Kidney epithelial cell (primary cell): ENCODE measurements at regions not wholly inside any gene's neighbourhood (a gene's known extent, or its start where the extent isn't known, plus 50 kb on each side); places are given as distances from the start of the nearest gene placed in this dataset.

Source experiments
- DNase-seq: peaks from one replicate; pipeline ENCODE4 v3.0.0-alpha.2; 2010; ENCODE audit warnings: low read depth
- H3K27me3 ChIP-seq: 2 replicates; pipeline ENCODE4 v1.6.0; 2011; ENCODE audit warnings: low read length; ENCODE audit not compliant: control insufficient read depth, insufficient read depth
- H3K36me3 ChIP-seq: 2 replicates; pipeline ENCODE4 v1.5.1; 2011; ENCODE audit warnings: low read length; ENCODE audit not compliant: control insufficient read depth, insufficient read depth
- H3K4me3 ChIP-seq: 2 replicates; pipeline ENCODE4 v1.5.1; 2011; ENCODE audit warnings: low read depth, mild to moderate bottlenecking, control low read depth, low read length
- TF ChIP-seq, protein P1 (sequence below): IDR thresholded peaks from 2 replicates; pipeline ENCODE4 v1.5.1; 2011; ENCODE audit warnings: mild to moderate bottlenecking, moderate library complexity, low read length, control low read depth, inconsistent platforms; ENCODE audit not compliant: insufficient read depth, poor library complexity, severe bottlenecking

DNA sequence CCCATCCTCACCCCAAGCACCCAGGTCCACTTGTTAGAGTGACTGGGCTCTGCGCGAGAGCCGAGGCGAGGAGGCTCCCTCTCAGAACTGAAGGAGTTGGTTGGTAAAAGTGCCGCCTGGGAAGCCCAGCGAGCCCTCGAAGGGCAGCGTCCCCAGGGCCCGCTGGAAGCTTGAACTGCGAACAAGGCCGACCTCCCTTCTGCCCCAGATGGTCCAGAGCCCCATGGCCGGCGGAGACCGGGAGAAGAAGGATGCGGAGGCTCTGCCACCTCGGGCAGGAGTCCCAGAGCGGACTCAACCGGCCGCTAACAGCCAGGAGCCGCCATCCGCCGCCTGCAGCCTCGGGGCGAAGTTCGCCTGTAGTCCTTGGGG is 116.3 kb upstream of the TEX13C start:
- TF ChIP-seq, protein P1, sequence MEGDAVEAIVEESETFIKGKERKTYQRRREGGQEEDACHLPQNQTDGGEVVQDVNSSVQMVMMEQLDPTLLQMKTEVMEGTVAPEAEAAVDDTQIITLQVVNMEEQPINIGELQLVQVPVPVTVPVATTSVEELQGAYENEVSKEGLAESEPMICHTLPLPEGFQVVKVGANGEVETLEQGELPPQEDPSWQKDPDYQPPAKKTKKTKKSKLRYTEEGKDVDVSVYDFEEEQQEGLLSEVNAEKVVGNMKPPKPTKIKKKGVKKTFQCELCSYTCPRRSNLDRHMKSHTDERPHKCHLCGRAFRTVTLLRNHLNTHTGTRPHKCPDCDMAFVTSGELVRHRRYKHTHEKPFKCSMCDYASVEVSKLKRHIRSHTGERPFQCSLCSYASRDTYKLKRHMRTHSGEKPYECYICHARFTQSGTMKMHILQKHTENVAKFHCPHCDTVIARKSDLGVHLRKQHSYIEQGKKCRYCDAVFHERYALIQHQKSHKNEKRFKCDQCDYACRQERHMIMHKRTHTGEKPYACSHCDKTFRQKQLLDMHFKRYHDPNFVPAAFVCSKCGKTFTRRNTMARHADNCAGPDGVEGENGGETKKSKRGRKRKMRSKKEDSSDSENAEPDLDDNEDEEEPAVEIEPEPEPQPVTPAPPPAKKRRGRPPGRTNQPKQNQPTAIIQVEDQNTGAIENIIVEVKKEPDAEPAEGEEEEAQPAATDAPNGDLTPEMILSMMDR: no peak

DNA sequence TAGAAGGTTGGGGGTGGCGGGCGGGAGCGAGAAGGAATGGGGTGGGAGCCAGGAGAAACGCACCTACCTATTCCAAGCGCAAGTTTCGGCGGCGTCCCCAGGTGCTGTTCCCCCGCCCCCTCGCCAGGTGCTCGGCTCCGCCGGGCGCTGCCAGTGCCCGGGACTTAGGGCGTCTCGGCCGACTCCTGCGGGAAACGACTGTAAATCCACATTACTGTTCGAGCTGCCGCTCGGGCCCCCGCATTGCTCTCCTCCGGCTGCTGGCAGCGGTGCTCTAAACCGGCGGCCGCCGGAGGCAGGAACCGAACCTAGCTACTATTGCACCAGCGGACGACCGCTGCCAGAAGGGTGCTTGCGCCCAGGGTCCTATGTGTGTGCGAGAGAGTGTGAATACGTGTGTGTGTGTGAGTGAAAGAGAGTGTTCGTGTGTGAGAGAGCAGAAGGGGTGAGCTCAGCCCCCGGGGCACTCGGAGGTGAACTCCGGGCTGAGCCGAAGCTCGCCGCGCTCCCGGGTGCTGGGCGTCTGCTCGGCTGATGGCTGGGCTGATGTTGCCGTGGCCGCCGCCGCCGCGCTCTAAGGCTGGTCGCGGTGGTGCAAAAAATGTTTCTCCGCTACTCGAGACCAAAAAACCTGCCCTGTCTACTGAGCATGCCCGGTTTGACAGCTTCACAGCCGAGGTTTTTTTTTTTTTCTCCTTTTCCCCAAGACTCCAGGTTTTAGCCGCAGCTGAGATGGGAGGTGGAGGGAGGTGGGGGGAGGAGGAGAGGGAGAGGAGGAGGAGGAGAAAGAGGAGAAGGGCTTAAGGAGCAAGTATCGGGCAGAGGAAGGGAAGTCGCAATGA is 115.7 kb upstream of the TEX13C start:
- peak; percentile 23 for DNase-seq
- TF ChIP-seq, protein P1: no peak
- Histone ChIP-seq H3K27me3 (peaks cover 13% of the 10 kb centered on the region), H3K4me3 (peak overlapping the region; percentile 40), H3K36me3 (no peaks in the 10 kb centered on the region)

More for the DNA sequence above, 116.3 kb upstream of the TEX13C start:
- no peak for DNase-seq
- Histone ChIP-seq H3K27me3 (peaks cover 13% of the 10 kb centered on the region), H3K36me3 (no peaks in the 10 kb centered on the region), H3K4me3 (peak overlapping the region; percentile 40)

DNA sequence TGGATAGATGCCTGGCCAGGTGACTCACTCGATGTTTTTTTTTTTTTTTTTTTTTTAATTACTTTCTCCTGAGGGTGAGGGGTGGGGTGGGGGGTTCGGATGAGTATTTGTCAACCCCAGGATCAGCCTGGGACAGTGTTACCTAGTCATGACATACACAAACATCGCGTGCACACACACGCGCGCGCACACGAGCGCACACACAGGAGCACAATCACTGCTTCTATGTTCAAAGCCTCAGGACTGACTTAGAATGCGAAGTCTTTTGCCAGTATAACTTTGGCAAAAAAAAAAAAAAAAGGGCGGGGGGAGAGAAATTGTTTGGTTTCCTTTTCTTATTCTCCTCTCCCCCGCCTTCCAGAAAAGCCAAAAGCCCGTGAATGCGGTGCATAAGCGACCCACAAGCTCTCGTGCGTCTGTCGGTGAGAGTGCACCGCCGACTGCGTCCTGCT is 115.0 kb upstream of the TEX13C start:
- no peaks in the 10 kb centered on the region for H3K36me3 ChIP-seq
- DNase-seq: no peak
- peaks cover 13% of the 10 kb centered on the region for H3K27me3 ChIP-seq
- H3K4me3 ChIP-seq: peak overlapping the region; percentile 40
- TF ChIP-seq, protein P1: no peak

DNA sequence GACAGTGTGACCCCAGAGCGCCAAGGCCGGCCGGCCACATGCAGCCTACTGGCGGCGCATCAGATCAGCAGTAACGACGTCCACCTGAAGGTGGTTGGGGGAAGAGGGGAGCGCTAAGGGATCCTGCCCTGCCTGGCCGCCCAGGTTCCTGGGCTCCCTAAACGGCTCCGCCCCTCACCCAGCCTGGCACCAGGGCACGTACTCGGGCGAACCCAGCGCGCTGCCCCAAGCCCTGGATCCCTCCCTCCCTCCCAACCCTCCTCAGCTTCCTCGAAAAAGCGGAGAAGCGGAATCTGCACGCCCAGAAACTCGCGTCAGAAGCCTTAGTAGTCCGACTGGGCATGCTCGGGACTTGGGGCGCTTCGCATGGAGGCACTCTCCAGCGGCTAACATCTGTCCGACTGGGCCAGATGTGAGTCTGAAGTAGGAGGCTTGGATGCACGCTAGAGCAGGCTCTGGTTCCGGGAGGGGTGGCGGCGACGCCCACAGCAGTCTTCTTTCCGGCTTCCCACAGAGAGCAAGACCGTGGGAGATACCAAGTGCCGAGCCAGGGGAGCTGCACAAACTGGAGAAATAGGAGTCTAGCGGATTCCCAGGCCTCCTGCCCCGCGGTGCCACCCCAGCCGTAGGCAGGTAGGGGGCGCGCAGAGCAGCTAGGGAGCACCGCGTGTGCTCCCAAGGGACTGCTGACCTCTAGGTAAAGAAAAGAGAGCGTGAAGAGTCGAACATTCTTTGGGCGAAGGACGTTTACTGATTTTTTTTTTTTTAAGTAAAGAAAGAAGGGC is 114.3 kb upstream of the TEX13C start:
- H3K4me3 ChIP-seq: peak overlapping the region; percentile 40
- peak; percentile 37 for DNase-seq
- H3K36me3 ChIP-seq: no peaks in the 10 kb centered on the region
- peaks cover 13% of the 10 kb centered on the region for H3K27me3 ChIP-seq
- TF ChIP-seq, protein P1: peak; percentile 60

DNA sequence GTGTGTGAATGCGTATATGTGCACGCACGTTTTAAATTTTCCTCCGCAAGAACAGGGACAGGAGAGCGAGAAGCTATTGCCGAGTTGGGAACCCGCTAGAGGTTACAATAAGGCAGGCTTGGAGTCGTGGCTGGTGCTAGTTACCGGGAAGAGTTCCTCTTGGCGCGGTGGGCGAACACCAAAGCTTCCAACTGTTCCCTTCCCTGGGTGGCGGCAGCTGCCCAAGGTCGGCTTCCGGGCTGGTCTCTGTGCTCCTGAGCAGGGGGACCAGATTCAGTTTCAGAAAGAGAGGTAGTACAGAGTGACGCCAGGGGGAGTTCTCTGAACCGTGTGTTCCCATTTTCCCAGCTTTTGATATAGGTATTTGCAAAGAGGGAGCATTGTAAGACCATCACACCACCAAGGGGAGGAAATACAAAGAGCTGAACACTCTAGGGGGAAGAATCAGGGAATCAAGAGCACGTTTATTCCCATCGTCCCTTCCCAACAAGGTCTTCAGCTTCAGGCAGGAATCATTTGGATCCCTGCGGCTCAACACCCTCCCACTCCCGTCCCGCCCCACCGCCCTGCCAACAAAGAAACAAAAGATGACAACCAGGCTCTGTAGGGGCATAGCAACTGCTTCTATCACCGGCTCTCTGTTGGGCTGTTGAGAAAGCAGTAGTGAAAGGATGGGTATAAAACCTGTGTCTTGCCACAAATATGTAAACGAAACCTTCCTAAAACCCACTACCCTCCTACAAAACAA is 113.6 kb upstream of the TEX13C start:
- Histone ChIP-seq H3K27me3 (peaks cover 13% of the 10 kb centered on the region), H3K4me3 (peak overlapping the region; percentile 40), H3K36me3 (no peaks in the 10 kb centered on the region)
- TF ChIP-seq, protein P1: peak; percentile 20
- no peak for DNase-seq
